DND-41 (cell line): ENCODE measurements at regions not wholly inside any gene's neighbourhood (a gene's known extent, or its start where the extent isn't known, plus 50 kb on each side); places are given as distances from the start of the nearest gene placed in this dataset.

ENCODE experiments used
- EZH2 ChIP-seq: IDR thresholded peaks from 3 replicates; pipeline ENCODE4 v1.6.1; 2012; ENCODE audit warnings: borderline replicate concordance, low read depth, mild to moderate bottlenecking, moderate library complexity, low read length, inconsistent platforms; ENCODE audit not compliant: severe bottlenecking
- TF ChIP-seq, protein P1 (sequence below): IDR thresholded peaks from 2 replicates; pipeline ENCODE4 v1.5.1; 2012; ENCODE audit warnings: borderline replicate concordance, low read length, moderate library complexity, mild to moderate bottlenecking; ENCODE audit not compliant: poor library complexity, severe bottlenecking; ENCODE audit errors: extremely low read depth

DNA sequence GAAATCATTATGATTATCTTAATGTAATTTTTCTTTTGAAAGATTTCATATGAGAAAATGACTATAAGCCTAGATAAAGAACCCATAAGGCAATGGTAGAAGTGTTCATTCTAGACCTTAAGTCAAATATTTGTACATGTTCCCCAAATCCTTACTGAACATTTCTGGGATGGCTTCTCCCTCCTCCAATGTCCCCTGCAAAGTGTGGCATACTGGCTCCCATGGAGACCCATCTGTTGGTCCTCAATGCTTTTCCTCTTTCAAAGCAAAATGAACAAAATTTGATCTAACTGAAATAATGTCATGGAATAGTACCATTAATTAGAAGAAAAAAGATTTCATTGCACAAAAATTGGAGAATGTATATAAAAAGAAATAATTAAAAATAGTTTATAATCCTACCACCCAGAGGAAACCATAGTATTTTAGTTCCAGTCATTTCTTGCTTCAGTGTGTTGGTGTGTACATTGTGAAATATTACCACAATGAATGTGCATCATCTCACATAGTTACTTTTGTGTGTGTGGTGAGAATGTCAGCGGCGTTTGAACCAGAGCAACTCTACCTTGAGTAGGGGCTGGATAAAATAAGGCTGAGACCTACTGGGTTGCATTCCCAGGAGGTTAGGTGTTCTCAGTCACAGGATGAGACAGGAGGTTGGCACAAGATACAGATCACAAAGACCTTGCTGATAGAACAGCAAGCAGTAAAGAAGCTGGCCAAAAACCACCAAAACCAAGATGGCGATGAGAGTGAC is 181.3 kb downstream of the UXS1 start:
- TF ChIP-seq, protein P1, sequence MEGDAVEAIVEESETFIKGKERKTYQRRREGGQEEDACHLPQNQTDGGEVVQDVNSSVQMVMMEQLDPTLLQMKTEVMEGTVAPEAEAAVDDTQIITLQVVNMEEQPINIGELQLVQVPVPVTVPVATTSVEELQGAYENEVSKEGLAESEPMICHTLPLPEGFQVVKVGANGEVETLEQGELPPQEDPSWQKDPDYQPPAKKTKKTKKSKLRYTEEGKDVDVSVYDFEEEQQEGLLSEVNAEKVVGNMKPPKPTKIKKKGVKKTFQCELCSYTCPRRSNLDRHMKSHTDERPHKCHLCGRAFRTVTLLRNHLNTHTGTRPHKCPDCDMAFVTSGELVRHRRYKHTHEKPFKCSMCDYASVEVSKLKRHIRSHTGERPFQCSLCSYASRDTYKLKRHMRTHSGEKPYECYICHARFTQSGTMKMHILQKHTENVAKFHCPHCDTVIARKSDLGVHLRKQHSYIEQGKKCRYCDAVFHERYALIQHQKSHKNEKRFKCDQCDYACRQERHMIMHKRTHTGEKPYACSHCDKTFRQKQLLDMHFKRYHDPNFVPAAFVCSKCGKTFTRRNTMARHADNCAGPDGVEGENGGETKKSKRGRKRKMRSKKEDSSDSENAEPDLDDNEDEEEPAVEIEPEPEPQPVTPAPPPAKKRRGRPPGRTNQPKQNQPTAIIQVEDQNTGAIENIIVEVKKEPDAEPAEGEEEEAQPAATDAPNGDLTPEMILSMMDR = no peak
- no peak for TF ChIP-seq EZH2
